CD14-positive monocyte (primary cell): ENCODE measurements at regions not wholly inside any gene's neighbourhood (a gene's known extent, or its start where the extent isn't known, plus 50 kb on each side); places are given as distances from the start of the nearest gene placed in this dataset. TPM values are rescaled to one million over a fixed set of nuclear protein-coding genes. Genes with fewer than 3 reads are reported as not detected.

Source experiments
- DNase-seq, 3 donors: peaks; one replicate each; pipeline ENCODE4 v3.0.0-alpha.2; 2011 to 2022
- H2AFZ ChIP-seq: 2 replicates; pipeline ENCODE4 v1.6.0; 2012; ENCODE audit warnings: mild to moderate bottlenecking, low read depth, low read length, inconsistent platforms; ENCODE audit not compliant: insufficient read depth, poor library complexity, severe bottlenecking
- H3K27ac ChIP-seq, 2 donors: 1 replicate in 1 of 2; 2 replicates in 1 of 2; pipeline ENCODE4 v1.5.1; 2012 to 2013; ENCODE audit warnings: low read length in 2 of 2, control low read depth in 1 of 2, inconsistent platforms in 1 of 2, low read depth in 1 of 2, mild to moderate bottlenecking in 1 of 2
- H3K27me3 ChIP-seq, 2 donors: one replicate each; pipeline versions ENCODE4 v1.6.0 to v1.6.1; 2011 to 2013; ENCODE audit warnings: low read length in 2 of 2; ENCODE audit not compliant: control insufficient read depth in 2 of 2, insufficient read depth in 2 of 2
- H3K36me3 ChIP-seq, 2 donors: replicated peaks in 1 of 2; 1 replicate in 1 of 2; 2 replicates in 1 of 2; pipeline versions ENCODE4 v1.5.1 to v1.6.1; 2012 to 2013; ENCODE audit warnings: low read length in 2 of 2, control low read depth in 1 of 2, inconsistent platforms in 1 of 2, mild to moderate bottlenecking in 1 of 2; ENCODE audit not compliant: insufficient read depth in 2 of 2, control insufficient read depth in 1 of 2
- H3K4me1 ChIP-seq, 2 donors: 1 replicate in 1 of 2; 2 replicates in 1 of 2; pipeline versions ENCODE4 v1.5.1 to v1.6.1; 2012 to 2013; ENCODE audit warnings: low read length in 2 of 2, control low read depth in 1 of 2, inconsistent platforms in 1 of 2, mild to moderate bottlenecking in 1 of 2, moderate library complexity in 1 of 2; ENCODE audit not compliant: insufficient read depth in 2 of 2, control insufficient read depth in 1 of 2
- H3K4me2 ChIP-seq: replicated peaks from 2 replicates; pipeline ENCODE3; 2012; ENCODE audit warnings: low read length, moderate library complexity, mild to moderate bottlenecking; ENCODE audit not compliant: poor library complexity, severe bottlenecking; ENCODE audit errors: extremely low read depth
- H3K4me3 ChIP-seq, 3 experiments: fragments of 200-600 bp in 1 of 3; sonication (generic) in 1 of 3; replicated peaks in 1 of 3; 1 replicate in 2 of 3; 2 replicates in 1 of 3; pipeline ENCODE4 v1.5.1; 2011 to 2013; ENCODE audit warnings: low read length in 3 of 3, mild to moderate bottlenecking in 3 of 3, control low read depth in 2 of 3, low read depth in 2 of 3, inconsistent platforms in 1 of 3, moderate library complexity in 1 of 3
- H3K79me2 ChIP-seq: 2 replicates; pipeline ENCODE4 v1.6.0; 2012; ENCODE audit warnings: mild to moderate bottlenecking, control low read depth, inconsistent platforms, low read length, moderate library complexity; ENCODE audit not compliant: insufficient read depth
- H3K9ac ChIP-seq: 2 replicates; pipeline ENCODE4 v1.6.0; 2017; ENCODE audit warnings: low read length, mild to moderate bottlenecking; ENCODE audit not compliant: insufficient read depth, poor library complexity, severe bottlenecking
- H3K9me3 ChIP-seq, 2 donors: replicated peaks in 1 of 2; 1 replicate in 1 of 2; 2 replicates in 1 of 2; pipeline versions ENCODE4 v1.5.1 to v1.6.1; 2012 to 2013; ENCODE audit warnings: low read length in 2 of 2, control low read depth in 1 of 2; ENCODE audit not compliant: control insufficient read depth in 1 of 2, insufficient read depth in 1 of 2
- H4K20me1 ChIP-seq: 2 replicates; pipeline ENCODE4 v1.6.0; 2012; ENCODE audit warnings: mild to moderate bottlenecking, low read length, control low read depth, moderate library complexity; ENCODE audit not compliant: insufficient read depth
- H3K27ac Mint-ChIP-seq, 7 donors: one replicate each; pipeline ENCODE4 v1.8.0; 2020; ENCODE audit warnings: mild to moderate bottlenecking in 7 of 7, mixed read lengths in 7 of 7, moderate library complexity in 6 of 7, inconsistent platforms in 2 of 7
- H3K27me3 Mint-ChIP-seq, 3 donors: one replicate each; pipeline ENCODE4 v1.8.0; 2021 to 2022; ENCODE audit warnings: low read depth in 3 of 3, mild to moderate bottlenecking in 3 of 3, mixed read lengths in 3 of 3, moderate library complexity in 3 of 3, inconsistent platforms in 1 of 3
- H3K36me3 Mint-ChIP-seq, 2 donors: one replicate each; pipeline ENCODE4 v1.8.0; 2020; ENCODE audit warnings: mixed read lengths in 2 of 2, inconsistent platforms in 1 of 2, mild to moderate bottlenecking in 1 of 2
- H3K4me1 Mint-ChIP-seq: one replicate; pipeline ENCODE4 v1.8.0; 2020; ENCODE audit warnings: mild to moderate bottlenecking, mixed read lengths
- H3K4me3 Mint-ChIP-seq, 2 donors: one replicate each; pipeline ENCODE4 v1.8.0; 2020; ENCODE audit warnings: mild to moderate bottlenecking in 2 of 2, mixed read lengths in 2 of 2, moderate library complexity in 1 of 2
- H3K9me3 Mint-ChIP-seq, 7 donors: one replicate each; pipeline ENCODE4 v1.8.0; 2020 to 2022; ENCODE audit warnings: mixed read lengths in 7 of 7, mild to moderate bottlenecking in 6 of 7, moderate library complexity in 6 of 7, inconsistent platforms in 2 of 7
- CTCF ChIP-seq: fragments of 200-600 bp; IDR thresholded peaks from one replicate; pipeline ENCODE4 v1.8.0; 2022; ENCODE audit warnings: antibody characterized with exemption, mild to moderate bottlenecking
- WGBS: methylation state at CpG from one replicate; pipeline ENCODE4 v1.1.5; 2013; ENCODE audit warnings: missing lambda C conversion rate; ENCODE audit not compliant: insufficient coverage; 5-methylcytosine and 5-hydroxymethylcytosine counted together
- intact Hi-C, 2 donors: fragments of 100-400 bp; cut with micrococcal nuclease; formaldehyde crosslinking; loops; one replicate each; pipeline versions ENCODE4 v1.15.0 to v1.15.1; 2023
- small RNA-seq: library from RNA; depleted of rRNA; stranded (forward); fragments of <200 nt; gene quantifications from one replicate; pipeline ENCODE3, GENCODE V24; 2012; ENCODE audit warnings: low read depth; ENCODE audit not compliant: insufficient read length

- Histone ChIP-seq H3K27me3 (no peaks in the 10 kb centered on the region), H3K4me1 (no peaks in the 10 kb centered on the region), H3K27ac (no peak overlapping the region), H3K9ac (no peak overlapping the region), H4K20me1 (no peaks in the 10 kb centered on the region), H3K4me2 (no peak overlapping the region), H2AFZ (no peak overlapping the region), H3K36me3 (no peaks in the 10 kb centered on the region), H3K79me2 (no peaks in the 10 kb centered on the region), H3K4me3 (no peak overlapping the region), H3K9me3 (peaks cover 0 to 2% of the 10 kb centered on the region in 2 donors)
- Mint-ChIP-seq H3K27me3 (no peaks in the 10 kb centered on the region), H3K27ac (no peak overlapping the region), H3K4me3 (no peak overlapping the region), H3K4me1 (no peaks in the 10 kb centered on the region), H3K36me3 (no peaks in the 10 kb centered on the region), H3K9me3 (peaks cover 0 to 4% (median 0%) of the 10 kb centered on the region in 7 donors)
- no peak for TF ChIP-seq CTCF
- intact Hi-C loops: no loop called here
- DNase-seq: no peak
- WGBS: 93% methylated on average over 2 of the region's 2 CpGs
Observed at GRCh38 chr4:103773691-103774231, 54.0 kb upstream of the TACR3 start.

Small RNA genes in the stretch of these regions (small RNA-seq; reads per million reads assigned to genes)
- gene RNU6-635P: not detected
